ENCODE measurements at regions not wholly inside any gene's neighbourhood (a gene's known extent, or its start where the extent isn't known, plus 50 kb on each side); places are given as distances from the start of the nearest gene placed in this dataset.

DNA sequence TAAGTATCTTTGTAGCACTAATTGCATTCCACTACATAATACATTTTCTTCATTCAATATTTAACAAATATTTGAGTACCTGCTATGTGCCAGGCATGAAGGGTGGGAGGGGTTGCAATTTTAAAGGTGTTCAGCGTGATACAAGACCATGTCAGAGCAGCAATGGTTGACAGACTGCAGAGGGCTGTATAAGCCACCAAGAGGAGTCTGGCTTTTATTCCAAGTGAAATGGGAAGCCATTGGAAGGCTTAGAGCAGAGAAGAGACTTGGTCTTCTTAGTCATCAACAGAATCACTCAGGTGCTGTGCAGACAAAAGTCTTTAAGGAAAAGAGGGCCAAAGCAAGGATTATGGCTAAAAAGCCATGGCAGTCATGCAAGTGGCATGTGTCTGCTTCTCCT, 360.8 kb upstream of the ARID1B start:
- H3K4me3 ChIP-seq (ENCODE audit: low read depth, low read length) = no peak overlapping the region
- no peak overlapping the region for H3K27ac ChIP-seq (ENCODE audit: low read depth, low read length)
- H3K79me2 ChIP-seq (ENCODE audit: control insufficient read depth, insufficient read depth, low read length, unreplicated experiment) = no peaks in the 10 kb centered on the region
- H3K4me1 ChIP-seq (ENCODE audit: control insufficient read depth, insufficient read depth, low read length, unreplicated experiment) = no peaks in the 10 kb centered on the region
- H3K36me3 ChIP-seq (ENCODE audit: insufficient read depth, low read length) = no peaks in the 10 kb centered on the region
- no peaks in the 10 kb centered on the region for H3K27me3 ChIP-seq (ENCODE audit: insufficient read depth, low read length)
- no peak overlapping the region for H2AFZ ChIP-seq (ENCODE audit: low read length, unreplicated experiment)

DNA sequence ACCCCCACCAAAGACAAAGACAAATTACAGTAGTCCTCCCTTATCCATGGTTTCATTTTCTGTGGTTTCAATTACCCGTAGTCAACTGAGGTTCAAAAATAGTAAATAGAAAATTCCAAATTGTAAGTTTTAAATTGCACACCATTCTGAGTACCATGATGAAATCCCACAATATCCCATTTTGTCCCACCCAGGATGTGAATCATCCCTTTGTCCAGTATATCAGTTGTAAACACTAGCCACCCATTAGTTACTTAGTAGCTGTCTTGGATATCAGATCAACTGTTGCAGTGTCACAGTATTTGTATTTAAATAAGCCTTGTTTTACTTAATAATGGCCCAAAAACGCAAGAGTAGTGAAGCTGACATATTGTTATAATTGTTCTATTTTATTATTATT, 364.0 kb upstream of the ARID1B start:
- Histone ChIP-seq H3K36me3 (ENCODE audit: insufficient read depth, low read length) (no peaks in the 10 kb centered on the region), H3K27ac (ENCODE audit: low read depth, low read length) (no peak overlapping the region), H3K27me3 (ENCODE audit: insufficient read depth, low read length) (no peaks in the 10 kb centered on the region), H3K4me1 (ENCODE audit: control insufficient read depth, insufficient read depth, low read length, unreplicated experiment) (no peaks in the 10 kb centered on the region), H2AFZ (ENCODE audit: low read length, unreplicated experiment) (no peak overlapping the region), H3K79me2 (ENCODE audit: control insufficient read depth, insufficient read depth, low read length, unreplicated experiment) (no peaks in the 10 kb centered on the region), H3K4me3 (ENCODE audit: low read depth, low read length) (no peak overlapping the region)

DNA sequence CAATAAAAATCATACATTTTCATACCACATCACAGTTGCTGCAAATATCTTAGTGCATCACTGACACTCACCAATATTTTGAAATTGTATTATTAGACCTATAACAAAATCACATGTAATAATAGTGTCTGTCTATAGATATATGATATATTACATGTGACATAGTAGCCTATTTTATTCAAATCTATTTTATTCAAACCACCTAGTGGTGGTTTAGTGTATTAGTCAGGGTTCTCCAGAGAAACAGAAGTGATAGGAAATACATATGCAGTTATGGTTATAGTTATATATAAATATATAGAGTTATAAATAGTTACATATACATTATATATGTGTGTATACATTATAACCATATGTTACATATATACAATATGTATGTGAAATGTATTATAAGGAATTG, 366.5 kb upstream of the ARID1B start:
- Histone ChIP-seq H3K4me3 (ENCODE audit: low read depth, low read length) (no peak overlapping the region), H3K79me2 (ENCODE audit: control insufficient read depth, insufficient read depth, low read length, unreplicated experiment) (no peaks in the 10 kb centered on the region), H3K27me3 (ENCODE audit: insufficient read depth, low read length) (no peaks in the 10 kb centered on the region), H3K4me1 (ENCODE audit: control insufficient read depth, insufficient read depth, low read length, unreplicated experiment) (no peaks in the 10 kb centered on the region), H2AFZ (ENCODE audit: low read length, unreplicated experiment) (no peak overlapping the region), H3K27ac (ENCODE audit: low read depth, low read length) (no peak overlapping the region), H3K36me3 (ENCODE audit: insufficient read depth, low read length) (no peaks in the 10 kb centered on the region)

DNA sequence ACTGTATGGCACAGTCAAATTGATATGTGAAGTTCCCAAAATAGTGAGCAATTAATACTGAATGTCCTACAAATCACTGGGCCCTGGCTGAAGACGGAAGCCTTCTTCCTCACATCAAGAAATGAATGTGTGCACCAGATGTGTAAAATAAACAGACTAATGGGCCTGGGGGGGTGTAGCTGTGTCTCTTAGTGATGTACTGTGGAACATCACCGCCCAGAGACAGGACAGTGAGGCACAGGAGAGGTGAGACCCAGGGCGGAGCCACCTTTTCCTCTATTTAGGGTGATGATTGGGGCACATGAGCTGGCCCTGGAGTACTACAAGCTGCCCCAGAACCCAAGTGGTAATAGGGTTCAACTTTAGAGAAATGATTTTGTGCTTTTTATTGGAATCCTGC, 368.5 kb upstream of the ARID1B start:
- Histone ChIP-seq H3K27ac (ENCODE audit: low read depth, low read length) (no peak overlapping the region), H3K79me2 (ENCODE audit: control insufficient read depth, insufficient read depth, low read length, unreplicated experiment) (no peaks in the 10 kb centered on the region), H3K36me3 (ENCODE audit: insufficient read depth, low read length) (no peaks in the 10 kb centered on the region), H3K4me3 (ENCODE audit: low read depth, low read length) (no peak overlapping the region), H3K27me3 (ENCODE audit: insufficient read depth, low read length) (no peaks in the 10 kb centered on the region), H3K4me1 (ENCODE audit: control insufficient read depth, insufficient read depth, low read length, unreplicated experiment) (no peaks in the 10 kb centered on the region), H2AFZ (ENCODE audit: low read length, unreplicated experiment) (no peak overlapping the region)

DNA sequence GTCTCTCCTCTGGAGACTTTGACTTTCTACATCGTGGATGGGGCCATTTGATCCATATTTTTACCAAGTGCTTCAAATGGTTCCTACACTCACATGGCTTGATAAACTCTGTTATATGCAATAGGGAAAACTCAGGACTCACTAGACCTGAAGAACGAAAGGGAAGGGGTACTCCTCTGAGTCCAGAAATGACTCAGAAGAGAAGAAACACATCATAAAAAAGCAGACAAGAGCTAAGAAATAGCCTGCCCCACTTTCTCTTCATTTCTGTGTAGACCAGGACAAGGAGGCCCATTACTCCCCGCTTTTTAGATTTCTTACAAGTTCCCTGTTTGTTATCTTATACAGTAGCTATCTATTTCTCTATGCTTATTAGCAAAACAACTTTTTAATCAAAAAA, 369.8 kb upstream of the ARID1B start:
- H3K27me3 ChIP-seq (ENCODE audit: insufficient read depth, low read length) = no peaks in the 10 kb centered on the region
- no peaks in the 10 kb centered on the region for H3K4me1 ChIP-seq (ENCODE audit: control insufficient read depth, insufficient read depth, low read length, unreplicated experiment)
- H3K27ac ChIP-seq (ENCODE audit: low read depth, low read length) = no peak overlapping the region
- H3K4me3 ChIP-seq (ENCODE audit: low read depth, low read length) = no peak overlapping the region
- no peak overlapping the region for H2AFZ ChIP-seq (ENCODE audit: low read length, unreplicated experiment)
- H3K79me2 ChIP-seq (ENCODE audit: control insufficient read depth, insufficient read depth, low read length, unreplicated experiment) = no peaks in the 10 kb centered on the region
- H3K36me3 ChIP-seq (ENCODE audit: insufficient read depth, low read length) = no peaks in the 10 kb centered on the region

DNA sequence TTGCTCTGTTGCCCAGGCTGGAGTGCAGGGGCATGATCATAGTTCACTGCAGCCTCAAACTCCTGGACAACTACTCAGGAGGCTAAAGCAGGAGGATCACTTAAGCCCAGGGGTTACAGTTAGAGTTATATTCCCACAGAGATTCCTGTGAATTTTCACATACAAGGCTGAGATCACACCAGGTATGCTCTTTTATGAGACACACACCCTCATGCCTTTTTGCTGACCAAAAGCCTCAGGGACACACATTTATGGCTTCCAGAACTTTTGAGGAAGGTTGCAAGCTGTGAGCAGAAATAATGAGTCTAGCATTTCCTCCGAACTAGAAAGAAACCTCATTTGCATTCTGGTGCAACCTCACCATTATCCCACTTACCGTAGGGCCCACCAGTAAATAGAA, 370.5 kb upstream of the ARID1B start:
- H3K4me1 ChIP-seq (ENCODE audit: control insufficient read depth, insufficient read depth, low read length, unreplicated experiment) = no peaks in the 10 kb centered on the region
- no peak overlapping the region for H3K27ac ChIP-seq (ENCODE audit: low read depth, low read length)
- no peak overlapping the region for H2AFZ ChIP-seq (ENCODE audit: low read length, unreplicated experiment)
- no peak overlapping the region for H3K4me3 ChIP-seq (ENCODE audit: low read depth, low read length)
- H3K36me3 ChIP-seq (ENCODE audit: insufficient read depth, low read length) = no peaks in the 10 kb centered on the region
- no peaks in the 10 kb centered on the region for H3K79me2 ChIP-seq (ENCODE audit: control insufficient read depth, insufficient read depth, low read length, unreplicated experiment)
- no peaks in the 10 kb centered on the region for H3K27me3 ChIP-seq (ENCODE audit: insufficient read depth, low read length)

DNA sequence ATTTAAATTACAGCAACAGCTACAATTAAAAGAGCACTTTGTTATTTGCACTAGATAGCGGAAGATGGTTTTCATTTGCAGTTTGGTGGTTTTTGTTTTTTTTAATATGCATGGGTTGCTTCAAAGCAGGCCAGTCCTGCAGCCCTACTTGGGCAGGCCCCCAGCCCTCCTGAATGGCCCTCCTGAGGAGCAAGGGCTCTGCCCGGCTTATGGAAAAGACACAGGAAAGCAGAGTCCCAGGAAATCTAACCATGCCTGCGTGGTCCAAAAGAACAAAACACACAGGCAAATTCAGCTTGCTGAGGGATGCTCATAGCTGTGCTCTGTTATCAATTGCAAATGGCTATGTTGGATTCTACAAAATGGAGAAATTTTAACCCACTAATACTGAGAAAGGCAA, 371.1 kb upstream of the ARID1B start:
- H2AFZ ChIP-seq (ENCODE audit: low read length, unreplicated experiment) = no peak overlapping the region

DNA sequence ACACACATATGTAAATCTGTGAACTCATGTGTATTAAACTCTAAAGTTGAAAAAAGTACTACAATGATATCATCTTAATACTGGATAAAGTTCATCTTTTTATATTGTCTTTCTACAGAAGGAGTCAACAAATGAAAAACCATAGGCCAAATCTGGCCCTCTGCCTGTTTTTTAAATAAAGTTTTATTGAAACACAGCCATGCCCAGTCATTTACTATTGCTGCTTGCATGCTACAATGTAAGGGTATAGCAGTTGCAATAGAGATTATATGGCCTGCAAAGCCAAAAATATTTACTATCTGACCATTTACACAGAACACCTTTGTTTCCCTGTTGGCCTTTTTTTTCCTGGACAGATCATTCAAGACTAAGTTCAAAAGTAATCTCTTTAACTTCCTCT, 374.6 kb upstream of the ARID1B start:
- Histone ChIP-seq H2AFZ (ENCODE audit: low read length, unreplicated experiment) (no peak overlapping the region), H3K4me1 (ENCODE audit: control insufficient read depth, insufficient read depth, low read length, unreplicated experiment) (no peaks in the 10 kb centered on the region), H3K36me3 (ENCODE audit: insufficient read depth, low read length) (no peaks in the 10 kb centered on the region), H3K79me2 (ENCODE audit: control insufficient read depth, insufficient read depth, low read length, unreplicated experiment) (no peaks in the 10 kb centered on the region), H3K27ac (ENCODE audit: low read depth, low read length) (no peak overlapping the region), H3K4me3 (ENCODE audit: low read depth, low read length) (no peak overlapping the region), H3K27me3 (ENCODE audit: insufficient read depth, low read length) (no peaks in the 10 kb centered on the region)

More for the DNA sequence above, 371.1 kb upstream of the ARID1B start:
- H3K79me2 ChIP-seq (ENCODE audit: control insufficient read depth, insufficient read depth, low read length, unreplicated experiment) = no peaks in the 10 kb centered on the region
- H3K4me3 ChIP-seq (ENCODE audit: low read depth, low read length) = no peak overlapping the region
- no peaks in the 10 kb centered on the region for H3K4me1 ChIP-seq (ENCODE audit: control insufficient read depth, insufficient read depth, low read length, unreplicated experiment)
- H3K27ac ChIP-seq (ENCODE audit: low read depth, low read length) = no peak overlapping the region
- no peaks in the 10 kb centered on the region for H3K27me3 ChIP-seq (ENCODE audit: insufficient read depth, low read length)
- H3K36me3 ChIP-seq (ENCODE audit: insufficient read depth, low read length) = no peaks in the 10 kb centered on the region

DNA sequence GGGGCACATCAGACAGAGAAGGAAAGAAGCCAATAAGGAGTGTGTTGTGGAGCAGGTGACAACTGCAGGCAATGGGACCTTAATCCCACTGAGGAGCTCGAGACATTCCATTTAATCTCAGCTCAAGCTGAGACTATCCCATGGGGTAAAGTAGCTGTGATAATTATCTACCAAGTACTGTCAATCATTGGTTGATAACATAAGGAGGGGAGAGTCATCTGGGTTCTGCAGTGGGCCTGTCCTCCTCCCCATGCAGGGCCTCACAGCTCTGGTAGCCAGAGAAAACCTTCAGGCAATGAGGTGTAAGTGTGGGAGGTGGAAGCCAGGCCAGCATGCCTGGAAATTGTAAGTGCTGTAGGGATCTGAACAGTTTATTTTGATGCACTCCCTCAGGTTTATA, 375.0 kb upstream of the ARID1B start:
- Histone ChIP-seq H3K4me1 (ENCODE audit: control insufficient read depth, insufficient read depth, low read length, unreplicated experiment) (no peaks in the 10 kb centered on the region), H3K36me3 (ENCODE audit: insufficient read depth, low read length) (no peaks in the 10 kb centered on the region), H2AFZ (ENCODE audit: low read length, unreplicated experiment) (no peak overlapping the region), H3K79me2 (ENCODE audit: control insufficient read depth, insufficient read depth, low read length, unreplicated experiment) (no peaks in the 10 kb centered on the region), H3K27ac (ENCODE audit: low read depth, low read length) (no peak overlapping the region), H3K27me3 (ENCODE audit: insufficient read depth, low read length) (no peaks in the 10 kb centered on the region), H3K4me3 (ENCODE audit: low read depth, low read length) (no peak overlapping the region)

DNA sequence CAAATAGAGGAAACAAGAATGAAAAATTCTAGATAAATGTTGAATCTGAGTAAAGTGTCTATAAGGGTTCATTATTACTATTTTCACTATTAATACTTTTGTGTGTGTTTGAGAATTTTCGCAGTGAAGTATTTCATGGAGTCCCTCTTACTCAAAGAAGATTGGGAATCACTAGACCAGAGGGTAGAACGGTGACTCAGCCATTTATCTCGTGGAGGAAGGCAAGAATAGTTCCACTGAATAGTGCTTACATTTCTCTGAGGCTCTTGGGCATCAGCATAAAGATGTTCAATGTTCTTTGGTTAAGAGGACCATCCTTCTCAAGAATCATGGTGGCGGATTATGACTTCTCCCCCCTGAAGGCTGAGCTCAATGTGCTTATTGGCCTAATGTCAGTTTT, 376.7 kb upstream of the ARID1B start:
- Histone ChIP-seq H2AFZ (ENCODE audit: low read length, unreplicated experiment) (no peak overlapping the region), H3K27ac (ENCODE audit: low read depth, low read length) (no peak overlapping the region), H3K4me1 (ENCODE audit: control insufficient read depth, insufficient read depth, low read length, unreplicated experiment) (no peaks in the 10 kb centered on the region), H3K36me3 (ENCODE audit: insufficient read depth, low read length) (no peaks in the 10 kb centered on the region), H3K27me3 (ENCODE audit: insufficient read depth, low read length) (no peaks in the 10 kb centered on the region), H3K79me2 (ENCODE audit: control insufficient read depth, insufficient read depth, low read length, unreplicated experiment) (no peaks in the 10 kb centered on the region), H3K4me3 (ENCODE audit: low read depth, low read length) (no peak overlapping the region)

DNA sequence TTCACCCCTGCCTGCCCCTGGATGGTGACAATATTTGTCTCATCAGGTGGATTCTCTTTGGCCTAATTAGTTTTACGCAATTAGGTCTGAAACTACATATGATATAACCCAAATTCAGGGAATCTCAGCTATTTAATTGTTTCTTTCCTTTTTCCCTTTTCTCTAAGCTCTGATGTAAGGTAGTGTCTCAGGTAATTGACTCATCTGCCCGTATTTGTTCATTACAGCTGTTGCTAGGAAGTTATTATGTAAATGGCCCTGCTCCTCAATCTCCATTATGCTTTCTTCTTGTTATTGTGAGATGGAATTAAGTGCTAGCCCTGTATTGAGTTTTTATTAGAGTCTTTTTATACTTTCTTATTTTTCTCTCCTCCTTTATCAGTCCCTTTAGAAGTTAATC, 378.2 kb upstream of the ARID1B start:
- H3K4me3 ChIP-seq (ENCODE audit: low read depth, low read length) = no peak overlapping the region
- H2AFZ ChIP-seq (ENCODE audit: low read length, unreplicated experiment) = no peak overlapping the region
- no peaks in the 10 kb centered on the region for H3K4me1 ChIP-seq (ENCODE audit: control insufficient read depth, insufficient read depth, low read length, unreplicated experiment)
- no peaks in the 10 kb centered on the region for H3K27me3 ChIP-seq (ENCODE audit: insufficient read depth, low read length)
- H3K36me3 ChIP-seq (ENCODE audit: insufficient read depth, low read length) = no peaks in the 10 kb centered on the region
- no peak overlapping the region for H3K27ac ChIP-seq (ENCODE audit: low read depth, low read length)
- no peaks in the 10 kb centered on the region for H3K79me2 ChIP-seq (ENCODE audit: control insufficient read depth, insufficient read depth, low read length, unreplicated experiment)

DNA sequence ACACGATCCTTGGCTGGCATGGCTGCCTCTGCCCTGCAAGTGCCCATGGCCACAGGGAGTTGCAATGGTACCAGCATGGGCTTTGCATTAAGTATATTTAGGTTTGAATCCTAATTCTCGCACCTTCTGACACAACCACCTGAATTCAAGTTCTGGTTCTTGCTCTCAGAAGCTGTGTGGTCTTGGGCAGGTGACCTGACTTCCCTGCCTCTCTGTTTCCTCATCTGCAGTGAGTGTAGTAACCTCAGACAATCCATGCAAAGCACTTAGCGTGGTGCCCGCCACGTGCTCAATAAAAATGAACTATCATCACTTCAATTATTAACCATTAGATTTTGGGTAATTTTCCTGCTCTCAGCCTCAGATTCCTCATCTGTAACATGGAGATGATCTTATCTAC, 378.8 kb upstream of the ARID1B start:
- H3K79me2 ChIP-seq (ENCODE audit: control insufficient read depth, insufficient read depth, low read length, unreplicated experiment) = no peaks in the 10 kb centered on the region
- no peaks in the 10 kb centered on the region for H3K27me3 ChIP-seq (ENCODE audit: insufficient read depth, low read length)
- H3K27ac ChIP-seq (ENCODE audit: low read depth, low read length) = no peak overlapping the region
- no peaks in the 10 kb centered on the region for H3K36me3 ChIP-seq (ENCODE audit: insufficient read depth, low read length)
- no peak overlapping the region for H3K4me3 ChIP-seq (ENCODE audit: low read depth, low read length)
- H3K4me1 ChIP-seq (ENCODE audit: control insufficient read depth, insufficient read depth, low read length, unreplicated experiment) = no peaks in the 10 kb centered on the region
- no peak overlapping the region for H2AFZ ChIP-seq (ENCODE audit: low read length, unreplicated experiment)
